CD4-positive, alpha-beta T cell treated with Interleukin-10 for 1 hour (primary cell): ENCODE measurements at regions not wholly inside any gene's neighbourhood (a gene's known extent, or its start where the extent isn't known, plus 50 kb on each side); places are given as distances from the start of the nearest gene placed in this dataset.

ENCODE experiments used
- DNase-seq: peaks from one replicate; pipeline ENCODE4 v3.0.0-alpha.2; 2020

GRCh38 chr5:109917154-109917546 is 227.4 kb downstream of the MAN2A1 start:
- no peak for DNase-seq

GRCh38 chr5:109917966-109918365 is 228.2 kb downstream of the MAN2A1 start:
- no peak for DNase-seq

- no peak for DNase-seq
These were observed 231.0 kb downstream of the MAN2A1 start for GRCh38 chr5:109920736-109921135.

GRCh38 chr5:109921735-109922380 is 232.1 kb downstream of the MAN2A1 start:
- DNase-seq = peak; percentile 69

- peak; percentile 9 for DNase-seq
These were observed 232.8 kb downstream of the MAN2A1 start for GRCh38 chr5:109922381-109922995.

- no peak for DNase-seq
These were observed 233.5 kb downstream of the MAN2A1 start for GRCh38 chr5:109923205-109923604.

GRCh38 chr5:109924237-109925107 is 234.7 kb downstream of the MAN2A1 start:
- no peak for DNase-seq

GRCh38 chr5:109927639-109928038 is 237.9 kb downstream of the MAN2A1 start:
- DNase-seq = no peak

GRCh38 chr5:109928046-109928445 is 238.3 kb downstream of the MAN2A1 start:
- no peak for DNase-seq

- DNase-seq = no peak
These were observed 239.1 kb downstream of the MAN2A1 start for GRCh38 chr5:109928811-109929210.

- no peak for DNase-seq
These were observed 239.6 kb downstream of the MAN2A1 start for GRCh38 chr5:109929376-109929775.

GRCh38 chr5:109929911-109930310 is 240.2 kb downstream of the MAN2A1 start:
- no peak for DNase-seq

- DNase-seq = no peak
These were observed 241.5 kb downstream of the MAN2A1 start for GRCh38 chr5:109931049-109931780.

- no peak for DNase-seq
These were observed 246.2 kb downstream of the MAN2A1 start for GRCh38 chr5:109935833-109936490.

- no peak for DNase-seq
These were observed 247.3 kb downstream of the MAN2A1 start for GRCh38 chr5:109936996-109937395.

GRCh38 chr5:109937951-109938350 is 248.2 kb downstream of the MAN2A1 start:
- no peak for DNase-seq

GRCh38 chr5:109938453-109938852 is 248.7 kb downstream of the MAN2A1 start:
- no peak for DNase-seq

- no peak for DNase-seq
These were observed 249.5 kb downstream of the MAN2A1 start for GRCh38 chr5:109939116-109939682.

- no peak for DNase-seq
These were observed 252.9 kb downstream of the MAN2A1 start for GRCh38 chr5:109942646-109943045.

- no peak for DNase-seq
These were observed 254.0 kb downstream of the MAN2A1 start for GRCh38 chr5:109943701-109944235.

GRCh38 chr5:109944461-109944860 is 254.7 kb downstream of the MAN2A1 start:
- no peak for DNase-seq

GRCh38 chr5:109945097-109945678 is 255.5 kb downstream of the MAN2A1 start:
- no peak for DNase-seq
